DND-41 (cell line): ENCODE measurements at regions not wholly inside any gene's neighbourhood (a gene's known extent, or its start where the extent isn't known, plus 50 kb on each side); places are given as distances from the start of the nearest gene placed in this dataset.
"Not testable (repeated sequence)": the region's sequence is repeated elsewhere in the genome, so short reads cannot be mapped to it uniquely, and the experiment has no call there.

ENCODE experiments used
- ATAC-seq: fragments of 200-7000 bp; cut with Tn5 transposase; 3 replicates; pipeline ENCODE4 v1.9.1; 2021; ENCODE audit warnings: low read depth; ENCODE audit not compliant: insufficient read depth
- DNase-seq: peaks from one replicate; pipeline ENCODE4 v3.0.0-alpha.2; 2020
- H2AFZ ChIP-seq: 2 replicates; pipeline ENCODE4 v1.6.0; 2012; ENCODE audit warnings: low read depth, low read length
- H3K27ac ChIP-seq: 2 replicates; pipeline ENCODE4 v1.5.1; 2012; ENCODE audit warnings: low read length, inconsistent platforms
- H3K27me3 ChIP-seq: fragments of 200-600 bp; sonication (generic); 2 replicates; pipeline ENCODE4 v1.6.0; 2012; ENCODE audit warnings: low read length, mild to moderate bottlenecking, inconsistent platforms; ENCODE audit not compliant: insufficient read depth, poor library complexity
- H3K36me3 ChIP-seq: 2 replicates; pipeline ENCODE4 v1.5.1; 2012; ENCODE audit warnings: low read length, inconsistent platforms; ENCODE audit not compliant: insufficient read depth
- H3K4me1 ChIP-seq: 2 replicates; pipeline ENCODE4 v1.5.1; 2012; ENCODE audit warnings: mild to moderate bottlenecking, low read length; ENCODE audit not compliant: insufficient read depth
- H3K4me2 ChIP-seq: 2 replicates; pipeline ENCODE4 v1.6.0; 2012; ENCODE audit warnings: mild to moderate bottlenecking, moderate library complexity, low read length, inconsistent platforms; ENCODE audit not compliant: insufficient read depth
- H3K4me3 ChIP-seq, 2 experiments: fragments of 200-600 bp in 1 of 2; shearing (Covaris generic) in 1 of 2; 2 replicates each; pipeline ENCODE4 v1.5.1; 2012 to 2016; ENCODE audit warnings: inconsistent platforms in 2 of 2, low read length in 2 of 2, mild to moderate bottlenecking in 2 of 2, low read depth in 1 of 2, moderate library complexity in 1 of 2
- H3K79me2 ChIP-seq: 2 replicates; pipeline ENCODE4 v1.6.0; 2012; ENCODE audit warnings: low read length, inconsistent platforms; ENCODE audit not compliant: insufficient read depth
- H3K9ac ChIP-seq: 2 replicates; pipeline ENCODE4 v1.6.0; 2012; ENCODE audit warnings: low read depth, mild to moderate bottlenecking, inconsistent platforms, low read length, moderate library complexity
- H3K9me3 ChIP-seq: 2 replicates; pipeline ENCODE4 v1.5.1; 2012; ENCODE audit warnings: low read length, moderate library complexity, mild to moderate bottlenecking, inconsistent platforms; ENCODE audit not compliant: insufficient read depth, severe bottlenecking
- H4K20me1 ChIP-seq: 2 replicates; pipeline ENCODE4 v1.6.0; 2012; ENCODE audit warnings: low read length; ENCODE audit not compliant: insufficient read depth
- EZH2 ChIP-seq: IDR thresholded peaks from 3 replicates; pipeline ENCODE4 v1.6.1; 2012; ENCODE audit warnings: borderline replicate concordance, low read depth, mild to moderate bottlenecking, moderate library complexity, low read length, inconsistent platforms; ENCODE audit not compliant: severe bottlenecking
- TF ChIP-seq, protein P1 (sequence below): IDR thresholded peaks from 2 replicates; pipeline ENCODE4 v1.5.1; 2012; ENCODE audit warnings: borderline replicate concordance, low read length, moderate library complexity, mild to moderate bottlenecking; ENCODE audit not compliant: poor library complexity, severe bottlenecking; ENCODE audit errors: extremely low read depth

GRCh38 chr13:80523134-80523533 lies 182.2 kb upstream of the SPRY2 start:
- no peaks in the 10 kb centered on the region for H3K9me3 ChIP-seq
- H3K4me3 ChIP-seq = no peak overlapping the region
- H3K36me3 ChIP-seq = no peaks in the 10 kb centered on the region
- no peak overlapping the region for H3K27ac ChIP-seq
- H4K20me1 ChIP-seq = no peaks in the 10 kb centered on the region
- TF ChIP-seq, protein P1, sequence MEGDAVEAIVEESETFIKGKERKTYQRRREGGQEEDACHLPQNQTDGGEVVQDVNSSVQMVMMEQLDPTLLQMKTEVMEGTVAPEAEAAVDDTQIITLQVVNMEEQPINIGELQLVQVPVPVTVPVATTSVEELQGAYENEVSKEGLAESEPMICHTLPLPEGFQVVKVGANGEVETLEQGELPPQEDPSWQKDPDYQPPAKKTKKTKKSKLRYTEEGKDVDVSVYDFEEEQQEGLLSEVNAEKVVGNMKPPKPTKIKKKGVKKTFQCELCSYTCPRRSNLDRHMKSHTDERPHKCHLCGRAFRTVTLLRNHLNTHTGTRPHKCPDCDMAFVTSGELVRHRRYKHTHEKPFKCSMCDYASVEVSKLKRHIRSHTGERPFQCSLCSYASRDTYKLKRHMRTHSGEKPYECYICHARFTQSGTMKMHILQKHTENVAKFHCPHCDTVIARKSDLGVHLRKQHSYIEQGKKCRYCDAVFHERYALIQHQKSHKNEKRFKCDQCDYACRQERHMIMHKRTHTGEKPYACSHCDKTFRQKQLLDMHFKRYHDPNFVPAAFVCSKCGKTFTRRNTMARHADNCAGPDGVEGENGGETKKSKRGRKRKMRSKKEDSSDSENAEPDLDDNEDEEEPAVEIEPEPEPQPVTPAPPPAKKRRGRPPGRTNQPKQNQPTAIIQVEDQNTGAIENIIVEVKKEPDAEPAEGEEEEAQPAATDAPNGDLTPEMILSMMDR = no peak
- no peak for TF ChIP-seq EZH2
- H2AFZ ChIP-seq = no peak overlapping the region
- H3K4me1 ChIP-seq = no peaks in the 10 kb centered on the region
- H3K27me3 ChIP-seq = no peaks in the 10 kb centered on the region
- no peak overlapping the region for H3K9ac ChIP-seq
- no peak overlapping the region for H3K4me2 ChIP-seq
- DNase-seq (no peak), ATAC-seq (no peak)
- H3K79me2 ChIP-seq = no peaks in the 10 kb centered on the region

DNA sequence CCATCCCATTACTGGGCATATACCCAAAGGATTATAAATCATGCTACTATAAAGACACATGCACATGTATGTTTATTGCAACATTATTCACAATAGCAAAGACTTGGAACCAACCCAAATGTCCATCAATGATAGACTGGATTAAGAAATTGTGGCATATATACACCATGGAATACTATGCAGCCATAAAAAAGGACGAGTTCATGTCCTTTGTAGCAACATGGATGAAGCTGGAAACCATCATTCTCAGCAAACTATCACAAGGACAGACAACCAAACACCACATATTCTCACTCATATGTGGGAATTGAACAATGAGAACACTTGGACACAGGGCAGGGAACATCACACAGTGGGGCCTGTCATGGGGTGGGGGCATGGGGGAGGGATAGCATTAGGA lies 181.5 kb upstream of the SPRY2 start:
- not testable (repeated sequence) for H3K27ac ChIP-seq, H3K36me3 ChIP-seq, H3K79me2 ChIP-seq, ATAC-seq, H3K9me3 ChIP-seq, H2AFZ ChIP-seq, H3K4me2 ChIP-seq, H3K4me1 ChIP-seq, H3K4me3 ChIP-seq, DNase-seq, H4K20me1 ChIP-seq, H3K27me3 ChIP-seq, H3K9ac ChIP-seq

GRCh38 chr13:80516818-80517348 lies 176.0 kb upstream of the SPRY2 start:
- Histone ChIP-seq H3K27ac (no peak overlapping the region), H2AFZ (no peak overlapping the region), H3K4me1 (no peaks in the 10 kb centered on the region), H3K27me3 (no peaks in the 10 kb centered on the region), H3K36me3 (no peaks in the 10 kb centered on the region), H4K20me1 (no peaks in the 10 kb centered on the region), H3K9me3 (peaks cover 3% of the 10 kb centered on the region), H3K9ac (no peak overlapping the region), H3K4me2 (no peak overlapping the region), H3K79me2 (no peaks in the 10 kb centered on the region), H3K4me3 (no peak overlapping the region)
- no peak for ATAC-seq
- TF ChIP-seq, protein P1 = no peak
- no peak for TF ChIP-seq EZH2
- DNase-seq = no peak

DNA sequence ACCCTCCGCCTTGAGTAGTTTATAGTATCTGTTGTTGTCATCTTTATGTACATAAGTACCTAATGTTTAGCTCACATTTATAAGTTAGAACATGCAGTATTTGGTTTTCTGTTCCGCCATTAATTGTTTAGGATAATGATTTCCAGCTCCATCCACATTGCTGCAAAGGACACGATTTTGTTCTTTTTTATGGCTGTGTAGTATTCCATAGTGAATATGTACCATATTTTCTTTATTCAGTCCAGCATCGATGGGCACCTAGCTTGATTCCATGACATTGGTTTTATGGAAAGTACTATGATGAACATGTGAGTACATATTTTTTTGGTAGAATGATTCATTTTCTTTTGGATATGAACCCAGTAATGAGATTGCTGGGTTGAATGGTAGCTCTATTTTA lies 174.4 kb upstream of the SPRY2 start:
- H3K27me3 ChIP-seq = no peaks in the 10 kb centered on the region

More for the DNA sequence above, 174.4 kb upstream of the SPRY2 start:
- Histone ChIP-seq H3K4me2 (no peak overlapping the region), H3K79me2 (no peaks in the 10 kb centered on the region), H2AFZ (no peak overlapping the region), H3K4me3 (no peak overlapping the region), H3K9me3 (peaks cover 3% of the 10 kb centered on the region), H3K36me3 (no peaks in the 10 kb centered on the region), H4K20me1 (no peaks in the 10 kb centered on the region), H3K9ac (no peak overlapping the region), H3K4me1 (no peaks in the 10 kb centered on the region), H3K27ac (no peak overlapping the region)
- ATAC-seq (no peak), DNase-seq (no peak)
- TF ChIP-seq, protein P1 = no peak
- no peak for TF ChIP-seq EZH2
